ENCODE measurements at regions not wholly inside any gene's neighbourhood (a gene's known extent, or its start where the extent isn't known, plus 50 kb on each side); places are given as distances from the start of the nearest gene placed in this dataset.

DNA sequence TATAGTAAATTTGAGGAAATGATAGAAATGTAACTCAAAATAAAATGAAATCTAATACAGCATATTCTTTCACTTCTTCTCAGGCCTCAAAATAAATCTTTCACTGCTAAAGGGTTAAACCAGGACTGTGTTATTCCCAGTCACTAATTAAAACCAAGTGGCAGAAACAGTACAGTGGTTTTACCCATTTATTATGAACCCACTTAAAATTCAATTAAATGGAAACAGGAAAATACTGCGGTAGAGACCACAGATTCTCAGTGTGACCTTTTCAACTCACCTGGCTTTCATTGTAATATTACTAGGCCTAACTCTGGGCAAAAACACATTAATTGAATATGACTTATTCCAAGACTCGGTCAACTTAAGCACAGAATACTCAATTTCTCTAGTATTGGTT is 176.5 kb upstream of the DKK2 start:
- CTCF ChIA-PET = no interaction called here
- BruUV-seq (replicated peaks) = no TSS peak
- no peak overlapping the region for H3K4me2 ChIP-seq (ENCODE audit: low read length)
- H3K9me3 ChIP-seq (ENCODE audit: control insufficient read depth in 1 of 2, insufficient read depth in 1 of 2, low read depth in 1 of 2, low read length in 2 of 2) = no peaks in the 10 kb centered on the region
- H3K79me2 ChIP-seq (ENCODE audit: insufficient read depth, low read length) = no peaks in the 10 kb centered on the region
- H4K20me1 ChIP-seq (ENCODE audit: insufficient read depth) = no peaks in the 10 kb centered on the region
- H3K27ac ChIP-seq (ENCODE audit: low read depth, low read length) = no peak overlapping the region
- H3K27me3 ChIP-seq (ENCODE audit: insufficient read depth, low read length) = no peaks in the 10 kb centered on the region
- POLR2A ChIA-PET = no interaction called here
- no peak overlapping the region for H2AFZ ChIP-seq (ENCODE audit: low read depth, low read length, poor library complexity, severe bottlenecking)
- RAD21 ChIA-PET (ENCODE audit: low non-redundant PET in 1 of 2, low total read pairs in 2 of 2, uncharacterized antibody in 2 of 2, unreplicated experiment in 2 of 2) = no interaction called here
- H3K9ac ChIP-seq (ENCODE audit: low read length) = no peak overlapping the region
- no peaks in the 10 kb centered on the region for H3K36me3 ChIP-seq (ENCODE audit: control insufficient read depth in 1 of 2, insufficient read depth in 2 of 2, low read length in 2 of 2)
- H3K9me2 ChIP-seq (ENCODE audit: insufficient read depth) = no peaks in the 10 kb centered on the region
- no peak for ATAC-seq
- intact Hi-C loops (cut with micrococcal nuclease) = no loop called here
- TF ChIP-seq FOSL1 (IDR thresholded peaks at IDR 0.05; ENCODE audit: low read depth) (no peak), RAD21 (IDR thresholded peaks at IDR 0.05; ENCODE audit: low read depth) (no peak), CEBPB (IDR thresholded peaks at IDR 0.05; ENCODE audit: low read depth) (no peak), EGR1 (IDR thresholded peaks at IDR 0.05; ENCODE audit: low read depth) (no peak), ZFX (IDR thresholded peaks at IDR 0.05) (no peak), POLR2A (IDR thresholded peaks at IDR 0.05; ENCODE audit: borderline replicate concordance, extremely low read depth, insufficient read depth, insufficient read length) (no peak), EZH2 (IDR thresholded peaks at IDR 0.05) (no peak), EZH2phosphoT487 (IDR thresholded peaks at IDR 0.05; ENCODE audit: borderline replicate concordance) (no peak), ZNF274 (IDR thresholded peaks at IDR 0.05; ENCODE audit: low read depth, low read length) (no peak)
- TF ChIP-seq, protein P1, sequence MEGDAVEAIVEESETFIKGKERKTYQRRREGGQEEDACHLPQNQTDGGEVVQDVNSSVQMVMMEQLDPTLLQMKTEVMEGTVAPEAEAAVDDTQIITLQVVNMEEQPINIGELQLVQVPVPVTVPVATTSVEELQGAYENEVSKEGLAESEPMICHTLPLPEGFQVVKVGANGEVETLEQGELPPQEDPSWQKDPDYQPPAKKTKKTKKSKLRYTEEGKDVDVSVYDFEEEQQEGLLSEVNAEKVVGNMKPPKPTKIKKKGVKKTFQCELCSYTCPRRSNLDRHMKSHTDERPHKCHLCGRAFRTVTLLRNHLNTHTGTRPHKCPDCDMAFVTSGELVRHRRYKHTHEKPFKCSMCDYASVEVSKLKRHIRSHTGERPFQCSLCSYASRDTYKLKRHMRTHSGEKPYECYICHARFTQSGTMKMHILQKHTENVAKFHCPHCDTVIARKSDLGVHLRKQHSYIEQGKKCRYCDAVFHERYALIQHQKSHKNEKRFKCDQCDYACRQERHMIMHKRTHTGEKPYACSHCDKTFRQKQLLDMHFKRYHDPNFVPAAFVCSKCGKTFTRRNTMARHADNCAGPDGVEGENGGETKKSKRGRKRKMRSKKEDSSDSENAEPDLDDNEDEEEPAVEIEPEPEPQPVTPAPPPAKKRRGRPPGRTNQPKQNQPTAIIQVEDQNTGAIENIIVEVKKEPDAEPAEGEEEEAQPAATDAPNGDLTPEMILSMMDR (IDR thresholded peaks at IDR 0.05 in 2 of 3, conservative IDR thresholded peaks at IDR 0.05 in 1 of 3; ENCODE audit: borderline replicate concordance in 1 of 3, insufficient read depth in 1 of 3, low read depth in 2 of 3, low read length in 2 of 3) = no peak
- no peaks in the 10 kb centered on the region for H3K4me1 ChIP-seq (ENCODE audit: control insufficient read depth in 1 of 2, insufficient read depth in 2 of 2, low read length in 2 of 2)
- DNase-seq (ENCODE audit: low read depth, low spot score) = no peak
- H3K4me3 ChIP-seq (replicated peaks in 1 of 2; ENCODE audit: low read depth in 1 of 2, low read length in 2 of 2) = no peak overlapping the region
